ENCODE measurements at regions not wholly inside any gene's neighbourhood (a gene's known extent, or its start where the extent isn't known, plus 50 kb on each side); places are given as distances from the start of the nearest gene placed in this dataset.

DNA sequence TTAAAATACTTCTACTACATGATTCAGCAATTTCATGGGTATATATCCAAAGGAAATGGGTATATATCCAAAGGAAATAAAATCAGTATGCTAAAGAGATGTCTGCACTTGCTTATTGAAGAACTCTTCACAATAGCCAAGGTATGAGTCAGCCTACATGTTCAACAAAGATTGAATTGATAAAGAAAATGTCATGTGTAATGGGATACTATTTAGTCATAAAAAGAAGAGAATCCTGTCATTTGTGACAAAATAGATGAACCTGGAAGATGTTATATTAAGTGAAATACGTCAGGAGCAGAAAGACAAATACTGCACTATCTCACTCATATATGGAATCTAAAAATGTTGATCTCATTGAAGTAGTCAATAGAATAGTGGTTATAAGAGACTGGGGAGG is 944.5 kb upstream of the CTNND2 start:
- no peak for TF ChIP-seq CTCF (conservative IDR thresholded peaks at IDR 0.05; ENCODE audit: low read length)
- TF ChIP-seq EZH2phosphoT487 (IDR thresholded peaks at IDR 0.05; ENCODE audit: borderline replicate concordance, low read depth, low read length), result no peak
